Peyer's patch (tissue), 4 donors: ENCODE measurements at regions not wholly inside any gene's neighbourhood (a gene's known extent, or its start where the extent isn't known, plus 50 kb on each side); places are given as distances from the start of the nearest gene placed in this dataset.
"Not testable (repeated sequence)": the region's sequence is repeated elsewhere in the genome, so short reads cannot be mapped to it uniquely, and the experiment has no call there.

Source experiments
- POLR2A ChIP-seq, 2 donors: fragments of 450-650 bp; IDR thresholded peaks; one replicate each; pipeline ENCODE4 v1.5.1; 2017; ENCODE audit warnings: antibody characterized with exemption in 2 of 2, mild to moderate bottlenecking in 2 of 2, moderate library complexity in 2 of 2
- TF ChIP-seq, protein P1 (sequence below), 6 experiments: fragments of 450-650 bp in 4 of 6; fragments of 200-600 bp in 2 of 6; sonication (generic) in 1 of 6; IDR thresholded peaks; one replicate each; pipeline ENCODE4 v1.5.1; 2017 to 2019; ENCODE audit warnings: antibody characterized with exemption in 6 of 6, mild to moderate bottlenecking in 3 of 6, moderate library complexity in 1 of 6

DNA sequence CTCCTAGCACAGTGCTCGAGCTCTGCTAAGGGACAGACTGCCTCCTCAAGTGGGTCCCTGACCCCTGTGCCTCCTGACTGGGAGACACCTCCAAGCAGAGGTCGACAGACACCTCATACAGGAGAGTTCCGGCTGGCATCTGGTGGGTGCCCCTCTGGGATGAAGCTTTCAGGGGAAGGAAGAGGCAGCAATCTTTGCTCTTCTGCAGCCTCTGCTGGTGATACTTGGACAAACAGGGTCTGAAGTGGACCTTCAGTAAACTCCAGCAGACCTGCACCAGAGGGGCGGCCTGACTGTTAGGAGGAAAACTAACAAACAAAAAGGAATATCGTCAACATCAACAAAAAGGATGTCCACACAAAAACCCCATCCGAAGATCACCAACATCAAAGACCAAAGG, 60.6 kb upstream of the DCN start:
- not testable (repeated sequence) for TF ChIP-seq POLR2A (IDR thresholded peaks at IDR 0.05)
- TF ChIP-seq, protein P1, sequence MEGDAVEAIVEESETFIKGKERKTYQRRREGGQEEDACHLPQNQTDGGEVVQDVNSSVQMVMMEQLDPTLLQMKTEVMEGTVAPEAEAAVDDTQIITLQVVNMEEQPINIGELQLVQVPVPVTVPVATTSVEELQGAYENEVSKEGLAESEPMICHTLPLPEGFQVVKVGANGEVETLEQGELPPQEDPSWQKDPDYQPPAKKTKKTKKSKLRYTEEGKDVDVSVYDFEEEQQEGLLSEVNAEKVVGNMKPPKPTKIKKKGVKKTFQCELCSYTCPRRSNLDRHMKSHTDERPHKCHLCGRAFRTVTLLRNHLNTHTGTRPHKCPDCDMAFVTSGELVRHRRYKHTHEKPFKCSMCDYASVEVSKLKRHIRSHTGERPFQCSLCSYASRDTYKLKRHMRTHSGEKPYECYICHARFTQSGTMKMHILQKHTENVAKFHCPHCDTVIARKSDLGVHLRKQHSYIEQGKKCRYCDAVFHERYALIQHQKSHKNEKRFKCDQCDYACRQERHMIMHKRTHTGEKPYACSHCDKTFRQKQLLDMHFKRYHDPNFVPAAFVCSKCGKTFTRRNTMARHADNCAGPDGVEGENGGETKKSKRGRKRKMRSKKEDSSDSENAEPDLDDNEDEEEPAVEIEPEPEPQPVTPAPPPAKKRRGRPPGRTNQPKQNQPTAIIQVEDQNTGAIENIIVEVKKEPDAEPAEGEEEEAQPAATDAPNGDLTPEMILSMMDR (IDR thresholded peaks at IDR 0.05) = peak in 1 of 6 experiments; percentile 9
